ENCODE measurements at regions not wholly inside any gene's neighbourhood (a gene's known extent, or its start where the extent isn't known, plus 50 kb on each side); places are given as distances from the start of the nearest gene placed in this dataset.

- TF ChIP-seq REST (IDR thresholded peaks at IDR 0.05; ENCODE audit: low read depth): no peak
These were observed 78.8 kb upstream of the MAST4 start (continued) for GRCh38 chr5:66517351-66517750.

- Histone ChIP-seq H3K9me3 (ENCODE audit: control insufficient read depth in 1 of 2, insufficient read depth in 1 of 2, low read depth in 1 of 2, low read length in 2 of 2) (peaks cover 0 to 7% of the 10 kb centered on the region in 2 experiments; a peak in 2 of 4 replicates), H3K27ac (ENCODE audit: low read depth, low read length) (no peak overlapping the region), H3K4me1 (ENCODE audit: control insufficient read depth in 1 of 2, insufficient read depth in 2 of 2, low read length in 2 of 2) (no peaks in the 10 kb centered on the region), H3K9me2 (ENCODE audit: insufficient read depth) (no peaks in the 10 kb centered on the region), H3K4me2 (ENCODE audit: low read length) (no peak overlapping the region), H3K4me3 (replicated peaks in 1 of 2; ENCODE audit: low read depth in 1 of 2, low read length in 2 of 2) (no peak overlapping the region), H3K27me3 (ENCODE audit: insufficient read depth, low read length) (no peaks in the 10 kb centered on the region), H2AFZ (ENCODE audit: low read depth, low read length, poor library complexity, severe bottlenecking) (no peak overlapping the region), H4K20me1 (ENCODE audit: insufficient read depth) (no peaks in the 10 kb centered on the region), H3K79me2 (ENCODE audit: insufficient read depth, low read length) (no peaks in the 10 kb centered on the region), H3K9ac (ENCODE audit: low read length) (no peak overlapping the region), H3K36me3 (ENCODE audit: control insufficient read depth in 1 of 2, insufficient read depth in 2 of 2, low read length in 2 of 2) (no peaks in the 10 kb centered on the region)
- RAD21 ChIA-PET (ENCODE audit: low non-redundant PET in 1 of 2, low total read pairs in 2 of 2, uncharacterized antibody in 2 of 2, unreplicated experiment in 2 of 2): no interaction called here
- POLR2A ChIA-PET: no interaction called here
- CTCF ChIA-PET: no interaction called here
- TF ChIP-seq ATF3 (IDR thresholded peaks at IDR 0.05) (no peak), EZH2phosphoT487 (IDR thresholded peaks at IDR 0.05; ENCODE audit: borderline replicate concordance) (no peak), REST (IDR thresholded peaks at IDR 0.05; ENCODE audit: low read depth) (no peak), JUND (IDR thresholded peaks at IDR 0.05) (no peak), ZBTB33 (IDR thresholded peaks at IDR 0.05; ENCODE audit: extremely low read depth, insufficient replicate concordance, low read length) (no peak)
- no TSS peak for BruUV-seq (replicated peaks)
- DNase-seq (ENCODE audit: low read depth, low spot score) (no peak), ATAC-seq (no peak)
- intact Hi-C loops (cut with micrococcal nuclease): no loop called here
These were observed 78.1 kb upstream of the MAST4 start for GRCh38 chr5:66518052-66518451.
